PC-9 (cell line): ENCODE measurements at regions not wholly inside any gene's neighbourhood (a gene's known extent, or its start where the extent isn't known, plus 50 kb on each side); places are given as distances from the start of the nearest gene placed in this dataset.

Experiments used
- BruUV-seq: library from RNA; stranded (reverse); fragments of 400-500 nt; replicated peaks from 2 replicates; lab custom pipeline; 2021; lab: Mats Ljungman, UMichigan
- CTCF ChIA-PET: fragments of 300-600 bp; sonication (Branson Sonifier 250); formaldehyde crosslinking; loops from one replicate; lab custom pipeline; 2022; ENCODE audit warnings: antibody characterized with exemption; lab: Charles Lee
- POLR2A ChIA-PET: fragments of 300-600 bp; sonication (Branson Sonifier 250); formaldehyde crosslinking; loops from one replicate; lab custom pipeline; 2022; ENCODE audit warnings: antibody characterized with exemption; ENCODE audit not compliant: unreplicated experiment; lab: Charles Lee
- DNase-seq, 2 experiments: peaks; one replicate each; pipeline versions ENCODE4 v3.0.0 to v3.0.0-alpha.2; 2015 to 2022; ENCODE audit warnings: mixed read lengths in 1 of 2
- H2AFZ ChIP-seq: fragments of 200-600 bp; sonication (generic); 2 replicates; pipeline ENCODE4 v1.8.1; 2017; ENCODE audit warnings: antibody characterized with exemption
- H3F3A ChIP-seq: fragments of 200-600 bp; sonication (generic); 2 replicates; pipeline ENCODE4 v1.8.1; 2017; ENCODE audit warnings: antibody characterized with exemption, mild to moderate bottlenecking, low read depth; ENCODE audit not compliant: insufficient read depth
- H3K27ac ChIP-seq: fragments of 200-600 bp; sonication (generic); 2 replicates; pipeline ENCODE4 v1.6.1; 2016; ENCODE audit warnings: mixed run types
- H3K27me3 ChIP-seq: fragments of 200-600 bp; sonication (generic); 2 replicates; pipeline ENCODE4 v1.6.1; 2016; ENCODE audit warnings: low read depth, mixed run types; ENCODE audit not compliant: insufficient read depth
- H3K36me3 ChIP-seq: fragments of 200-600 bp; sonication (generic); 2 replicates; pipeline ENCODE4 v1.6.1; 2016; ENCODE audit warnings: low read depth, mixed run types
- H3K4me1 ChIP-seq: fragments of 200-600 bp; sonication (generic); replicated peaks from 2 replicates; pipeline ENCODE4 v1.6.1; 2016; ENCODE audit warnings: mixed run types; ENCODE audit not compliant: insufficient read depth
- H3K4me2 ChIP-seq: fragments of 200-600 bp; sonication (generic); 2 replicates; pipeline ENCODE4 v1.6.1; 2017; ENCODE audit warnings: mixed run types
- H3K4me3 ChIP-seq: fragments of 200-600 bp; sonication (generic); 2 replicates; pipeline ENCODE4 v1.6.1; 2016; ENCODE audit warnings: mixed run types
- H3K79me2 ChIP-seq: fragments of 200-600 bp; sonication (generic); 2 replicates; pipeline ENCODE4 v1.6.1; 2017; ENCODE audit warnings: low read depth, mixed run types
- H3K9me2 ChIP-seq: fragments of 200-600 bp; sonication (generic); 2 replicates; pipeline ENCODE4 v1.8.1; 2017; ENCODE audit warnings: mild to moderate bottlenecking; ENCODE audit not compliant: insufficient read depth
- H3K9me3 ChIP-seq: fragments of 200-600 bp; sonication (generic); 2 replicates; pipeline ENCODE4 v1.8.1; 2016; ENCODE audit warnings: low read depth; ENCODE audit not compliant: insufficient read depth
- H4K20me1 ChIP-seq: fragments of 200-600 bp; sonication (generic); 2 replicates; pipeline ENCODE4 v1.8.1; 2017; ENCODE audit not compliant: insufficient read depth
- EZH2 ChIP-seq: fragments of 200-600 bp; sonication (generic); IDR thresholded peaks from 2 replicates; pipeline ENCODE4 v1.8.0; 2017; ENCODE audit warnings: antibody characterized with exemption, low read depth
- intact Hi-C: fragments of 100-400 bp; cut with micrococcal nuclease; formaldehyde crosslinking; loops from one replicate; pipeline ENCODE4 v1.10.0; 2022; ENCODE audit not compliant: unreplicated experiment
- TF ChIP-seq, protein P1 (sequence below): fragments of 200-600 bp; sonication (generic); conservative IDR thresholded peaks from 2 replicates; pipeline ENCODE4 v1.6.1; 2017; ENCODE audit warnings: mixed run types, antibody characterized with exemption, mild to moderate bottlenecking, moderate library complexity

DNA sequence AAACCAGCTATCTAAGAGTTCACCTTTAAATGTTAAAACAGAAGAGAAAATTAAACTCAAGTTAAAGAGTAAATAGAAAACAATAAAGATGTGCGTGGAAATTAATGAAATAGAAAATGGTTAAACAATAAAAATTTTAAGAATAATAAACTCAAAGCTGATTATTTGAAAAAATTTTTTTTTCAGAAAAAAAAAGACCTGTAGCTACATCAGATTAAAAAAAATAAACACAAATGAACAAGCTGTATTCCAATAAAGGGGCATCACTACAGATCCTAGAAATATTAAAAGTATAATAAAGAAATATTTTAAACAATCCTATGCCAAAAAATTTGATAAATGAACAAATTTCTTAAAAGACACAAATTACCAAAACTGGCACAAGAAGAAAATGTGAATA lies 64.1 kb downstream of the DRD1 start:
- H3K79me2 ChIP-seq = no peaks in the 10 kb centered on the region
- peaks cover 14% of the 10 kb centered on the region; the same call in 1 of the 2 replicates for H3K4me1 ChIP-seq
- DNase-seq = no peak
- H3K9me2 ChIP-seq = no peaks in the 10 kb centered on the region; the same call in 1 of the 2 replicates
- no peak overlapping the region for H3K4me3 ChIP-seq
- no peak overlapping the region for H3K4me2 ChIP-seq
- no peak for TF ChIP-seq EZH2
- TF ChIP-seq, protein P1, sequence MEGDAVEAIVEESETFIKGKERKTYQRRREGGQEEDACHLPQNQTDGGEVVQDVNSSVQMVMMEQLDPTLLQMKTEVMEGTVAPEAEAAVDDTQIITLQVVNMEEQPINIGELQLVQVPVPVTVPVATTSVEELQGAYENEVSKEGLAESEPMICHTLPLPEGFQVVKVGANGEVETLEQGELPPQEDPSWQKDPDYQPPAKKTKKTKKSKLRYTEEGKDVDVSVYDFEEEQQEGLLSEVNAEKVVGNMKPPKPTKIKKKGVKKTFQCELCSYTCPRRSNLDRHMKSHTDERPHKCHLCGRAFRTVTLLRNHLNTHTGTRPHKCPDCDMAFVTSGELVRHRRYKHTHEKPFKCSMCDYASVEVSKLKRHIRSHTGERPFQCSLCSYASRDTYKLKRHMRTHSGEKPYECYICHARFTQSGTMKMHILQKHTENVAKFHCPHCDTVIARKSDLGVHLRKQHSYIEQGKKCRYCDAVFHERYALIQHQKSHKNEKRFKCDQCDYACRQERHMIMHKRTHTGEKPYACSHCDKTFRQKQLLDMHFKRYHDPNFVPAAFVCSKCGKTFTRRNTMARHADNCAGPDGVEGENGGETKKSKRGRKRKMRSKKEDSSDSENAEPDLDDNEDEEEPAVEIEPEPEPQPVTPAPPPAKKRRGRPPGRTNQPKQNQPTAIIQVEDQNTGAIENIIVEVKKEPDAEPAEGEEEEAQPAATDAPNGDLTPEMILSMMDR = no peak
- ChIA-PET CTCF (no interaction called here), POLR2A (no interaction called here)
- H3K27me3 ChIP-seq = no peaks in the 10 kb centered on the region
- intact Hi-C loops = no loop called here
- no TSS peak for BruUV-seq
- H3K9me3 ChIP-seq = no peaks in the 10 kb centered on the region
- H3K36me3 ChIP-seq = no peaks in the 10 kb centered on the region
- no peaks in the 10 kb centered on the region for H4K20me1 ChIP-seq
- no peak overlapping the region for H3K27ac ChIP-seq
- H2AFZ ChIP-seq = no peak overlapping the region
- no peaks in the 10 kb centered on the region for H3F3A ChIP-seq

DNA sequence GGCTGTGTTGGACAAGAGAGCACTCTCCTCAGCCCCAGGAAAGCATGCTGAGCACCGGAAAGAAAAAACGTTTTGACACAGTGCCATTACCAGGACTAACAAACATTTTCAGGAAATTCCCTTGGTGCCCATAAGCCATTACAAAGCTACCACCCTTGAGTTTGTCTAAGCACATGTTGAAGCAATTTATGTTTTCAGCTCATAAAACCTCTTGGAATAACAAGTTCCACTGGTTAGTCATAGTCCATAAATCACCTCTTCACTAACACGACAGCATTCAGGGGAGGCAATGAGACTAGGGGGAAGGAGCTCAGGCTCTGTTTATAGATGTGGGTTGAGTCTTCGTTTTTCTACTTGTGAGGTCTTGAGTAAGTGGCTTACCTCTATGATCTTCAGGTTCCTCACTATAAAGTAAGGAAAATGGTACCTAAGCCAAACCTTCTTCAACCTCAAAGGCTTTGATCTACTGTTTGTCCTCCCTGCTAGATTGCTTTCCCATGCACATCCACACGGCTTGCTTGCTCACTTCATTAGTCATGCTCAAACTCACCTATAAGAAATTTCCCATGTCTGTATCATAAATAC lies 65.4 kb downstream of the DRD1 start:
- ChIA-PET CTCF (no interaction called here), POLR2A (no interaction called here)
- H2AFZ ChIP-seq = no peak overlapping the region
- peak in 1 of 2 experiments; percentile 68 for DNase-seq
- no peaks in the 10 kb centered on the region; the same call in 1 of the 2 replicates for H3K9me2 ChIP-seq
- peak overlapping the region; percentile 2; the same call in 1 of the 2 replicates for H3K4me2 ChIP-seq
- intact Hi-C loops = no loop called here
- H3K27ac ChIP-seq = peak overlapping the region; percentile 62; the same call in 1 of the 2 replicates
- H3F3A ChIP-seq = no peaks in the 10 kb centered on the region
- BruUV-seq = no TSS peak
- H4K20me1 ChIP-seq = no peaks in the 10 kb centered on the region
- H3K79me2 ChIP-seq = no peaks in the 10 kb centered on the region
- H3K27me3 ChIP-seq = peaks cover 2% of the 10 kb centered on the region; the same call in 1 of the 2 replicates
- H3K4me1 ChIP-seq = peaks cover 14% of the 10 kb centered on the region; the same call in 1 of the 2 replicates
- H3K36me3 ChIP-seq = no peaks in the 10 kb centered on the region
- H3K4me3 ChIP-seq = no peak overlapping the region
- TF ChIP-seq, protein P1 = no peak
- no peak for TF ChIP-seq EZH2
- H3K9me3 ChIP-seq = no peaks in the 10 kb centered on the region; the same call in 1 of the 2 replicates

DNA sequence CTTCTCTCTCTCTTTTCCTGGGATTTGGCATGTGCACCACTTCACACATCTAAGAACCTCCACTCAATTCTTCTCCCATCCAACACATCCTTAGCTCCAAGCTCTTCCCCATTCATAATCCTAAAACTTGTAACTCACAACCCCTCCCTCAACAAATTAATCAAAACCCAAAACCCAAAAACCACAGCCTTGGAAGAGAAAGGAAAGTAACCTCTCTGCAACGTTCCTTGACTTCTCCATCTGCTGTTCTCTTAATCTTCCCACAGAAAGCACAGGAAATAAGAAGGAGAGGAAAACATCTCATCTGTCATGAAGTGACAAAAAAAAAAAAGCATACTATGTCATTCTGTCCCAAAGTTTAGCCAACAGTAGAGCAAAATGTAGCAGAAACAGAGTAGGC lies 66.2 kb downstream of the DRD1 start:
- CTCF ChIA-PET = no interaction called here
- Histone ChIP-seq H3K4me3 (no peak overlapping the region), H3F3A (no peaks in the 10 kb centered on the region), H3K36me3 (no peaks in the 10 kb centered on the region), H3K27ac (no peak overlapping the region), H3K9me3 (no peaks in the 10 kb centered on the region; the same call in 1 of the 2 replicates), H4K20me1 (no peaks in the 10 kb centered on the region), H3K9me2 (no peaks in the 10 kb centered on the region), H3K27me3 (peaks cover 9% of the 10 kb centered on the region), H3K4me1 (peaks cover 14% of the 10 kb centered on the region; the same call in 1 of the 2 replicates), H3K4me2 (peak overlapping the region; percentile 2; the same call in 1 of the 2 replicates), H2AFZ (no peak overlapping the region), H3K79me2 (no peaks in the 10 kb centered on the region)
- intact Hi-C loops = no loop called here
- no peak for TF ChIP-seq EZH2
- TF ChIP-seq, protein P1 = no peak
- BruUV-seq = no TSS peak
- DNase-seq = no peak
- POLR2A ChIA-PET = no interaction called here
